ENCODE measurements at regions not wholly inside any gene's neighbourhood (a gene's known extent, or its start where the extent isn't known, plus 50 kb on each side); places are given as distances from the start of the nearest gene placed in this dataset.

- Histone ChIP-seq H3K4me2 (ENCODE audit: low read depth, low read length) (no peak overlapping the region), H3K9me3 (ENCODE audit: low read length) (no peaks in the 10 kb centered on the region), H2AFZ (ENCODE audit: low read length) (no peak overlapping the region), H3K79me2 (ENCODE audit: insufficient read depth, low read length) (no peaks in the 10 kb centered on the region), H3K27me3 (ENCODE audit: control insufficient read depth in 1 of 2, insufficient read depth in 2 of 2, low read length in 2 of 2) (no peaks in the 10 kb centered on the region), H3K36me3 (replicated peaks in 1 of 2; ENCODE audit: control insufficient read depth in 1 of 2, insufficient read depth in 2 of 2, low read length in 2 of 2) (no peaks in the 10 kb centered on the region), H3K4me3 (replicated peaks in 1 of 3; ENCODE audit: insufficient read depth in 1 of 3, low read depth in 2 of 3, low read length in 3 of 3) (no peak overlapping the region), H3K4me1 (ENCODE audit: insufficient read depth, low read length) (no peaks in the 10 kb centered on the region), H3K27ac (ENCODE audit: extremely low read length, insufficient read depth, low read length) (no peak overlapping the region), H3K9ac (ENCODE audit: insufficient read depth, low read depth, low read length) (no peak overlapping the region), H4K20me1 (ENCODE audit: insufficient read depth, low read length) (no peaks in the 10 kb centered on the region)
- WGBS (ENCODE audit: low lambda C conversion rate) = 14% methylated on average over 1 of the region's 4 CpGs
- ChIA-PET POLR2A (no interaction called here), CTCF (ENCODE audit: low intra/inter-chr PET ratio, low total read pairs) (no interaction called here)
- in situ Hi-C loops (cut with HindIII; ENCODE audit: extremely low pct_ligation_motif_present, low pct_unique_long_range_greater_than_20kb) = no loop called here
- BruUV-seq (replicated peaks) = no TSS peak
- ATAC-seq (no peak), FAIRE-seq (no peak), DNase-seq (ENCODE audit: low spot score) (no peak)
- no peak for TF ChIP-seq HES4 (CRISPR knock-in tag; IDR thresholded peaks at IDR 0.05; ENCODE audit: borderline replicate concordance)
- no peak for TF ChIP-seq ZNF256 (CRISPR knock-in tag; conservative IDR thresholded peaks at IDR 0.05)
- no peak for TF ChIP-seq ZFP82 (CRISPR knock-in tag; IDR thresholded peaks at IDR 0.05; ENCODE audit: borderline replicate concordance)
- TF ChIP-seq ZNF800 (CRISPR knock-in tag; IDR thresholded peaks at IDR 0.05) = no peak
- no peak for TF ChIP-seq ZNF34 (CRISPR knock-in tag; IDR thresholded peaks at IDR 0.05; ENCODE audit: borderline replicate concordance)
- no peak for TF ChIP-seq MIER2 (CRISPR knock-in tag; IDR thresholded peaks at IDR 0.05)
- no peak for TF ChIP-seq HOMEZ (CRISPR knock-in tag; IDR thresholded peaks at IDR 0.05; ENCODE audit: low read depth)
- TF ChIP-seq ZNF552 (CRISPR knock-in tag; IDR thresholded peaks at IDR 0.05; ENCODE audit: borderline replicate concordance) = no peak
- no peak for TF ChIP-seq THAP11 (CRISPR knock-in tag; IDR thresholded peaks at IDR 0.05)
- no peak for TF ChIP-seq ZSCAN12 (CRISPR knock-in tag; IDR thresholded peaks at IDR 0.05)
- no peak for TF ChIP-seq ZBTB39 (CRISPR knock-in tag; IDR thresholded peaks at IDR 0.05)
- intact Hi-C loops (cut with micrococcal nuclease; ENCODE audit: unreplicated experiment) = no loop called here
Measured at GRCh38 chrX:125382148-125382628, 62.5 kb downstream of the TEX13C start.
